HG03196 (cell line): ENCODE measurements at regions not wholly inside any gene's neighbourhood (a gene's known extent, or its start where the extent isn't known, plus 50 kb on each side); places are given as distances from the start of the nearest gene placed in this dataset.
"Not testable (repeated sequence)": the region's sequence is repeated elsewhere in the genome, so short reads cannot be mapped to it uniquely, and the experiment has no call there.

Experiments
- ATAC-seq: cut with Tn5 transposase; IDR thresholded peaks from one replicate; pipeline ENCODE4 v1.9.1; 2021; ENCODE audit not compliant: unreplicated experiment

DNA sequence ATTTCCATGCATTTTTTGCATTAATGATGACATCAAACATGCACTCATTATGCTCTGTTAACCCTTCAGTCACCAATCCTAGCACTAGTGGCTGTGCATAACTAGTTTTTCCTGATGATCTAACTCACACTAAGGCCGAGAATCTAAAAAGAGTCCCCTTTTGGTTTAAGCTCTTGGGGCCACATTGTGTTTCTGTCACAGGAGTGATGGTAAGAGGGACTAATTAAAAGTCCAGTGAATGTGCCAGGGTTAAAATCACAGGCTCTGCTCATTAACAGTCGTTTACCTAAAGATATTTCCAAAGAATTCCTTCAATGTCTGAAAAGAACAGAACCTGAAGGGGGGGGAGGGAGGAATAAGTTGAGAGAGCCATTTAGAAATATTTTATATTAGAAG lies 359.0 kb upstream of the ANKRD30A start:
- no peak for ATAC-seq

DNA sequence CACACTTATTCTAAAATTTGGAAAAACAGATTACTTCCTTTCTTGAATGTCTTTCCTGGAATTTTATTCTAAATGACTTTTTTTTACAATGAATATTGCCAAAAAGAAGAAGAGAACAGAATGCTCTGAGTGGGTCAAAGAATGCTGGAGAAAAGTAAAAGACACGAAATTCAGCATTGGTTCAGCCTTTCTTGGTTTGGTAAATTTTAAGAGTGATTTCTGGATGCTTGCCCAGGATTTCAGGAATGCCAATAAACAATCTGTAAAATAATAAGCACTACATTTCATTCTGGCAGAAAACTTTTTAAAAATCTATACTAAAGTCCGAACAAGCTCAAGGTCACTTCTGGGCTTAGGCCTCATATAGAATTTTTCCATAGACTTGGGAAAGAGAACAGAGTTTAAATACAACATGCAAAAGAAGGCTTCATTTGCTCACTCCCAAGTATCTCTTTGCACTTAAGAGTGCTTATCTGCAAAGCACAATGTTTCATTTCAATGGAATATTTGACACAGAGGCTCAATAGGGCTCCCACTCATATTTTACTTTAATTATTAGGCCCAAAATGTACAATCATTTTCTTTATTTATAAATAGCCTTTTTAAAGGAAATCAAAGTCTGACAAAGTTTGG lies 359.5 kb upstream of the ANKRD30A start:
- ATAC-seq = no peak

GRCh38 chr10:36764823-36765222 lies 360.6 kb upstream of the ANKRD30A start:
- no peak for ATAC-seq

DNA sequence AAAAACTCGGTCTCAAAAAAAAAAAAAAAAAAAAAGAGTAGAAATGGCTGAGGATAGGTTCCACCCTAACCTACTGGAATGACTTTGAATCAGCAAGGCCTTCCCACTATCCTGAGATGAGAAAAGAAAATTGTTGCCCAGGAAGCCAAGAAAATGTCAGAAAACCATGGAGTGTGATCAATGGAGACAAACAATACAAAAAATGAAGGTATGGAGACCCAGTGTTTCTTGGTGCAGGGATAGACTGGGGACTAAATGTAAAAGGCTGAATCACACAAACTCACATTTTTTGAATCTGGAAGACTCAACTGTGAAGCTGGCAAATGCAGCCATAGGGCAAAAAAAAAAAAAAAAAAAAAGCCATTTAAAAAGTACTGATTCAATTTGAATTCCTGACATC lies 364.3 kb upstream of the ANKRD30A start:
- no peak for ATAC-seq

DNA sequence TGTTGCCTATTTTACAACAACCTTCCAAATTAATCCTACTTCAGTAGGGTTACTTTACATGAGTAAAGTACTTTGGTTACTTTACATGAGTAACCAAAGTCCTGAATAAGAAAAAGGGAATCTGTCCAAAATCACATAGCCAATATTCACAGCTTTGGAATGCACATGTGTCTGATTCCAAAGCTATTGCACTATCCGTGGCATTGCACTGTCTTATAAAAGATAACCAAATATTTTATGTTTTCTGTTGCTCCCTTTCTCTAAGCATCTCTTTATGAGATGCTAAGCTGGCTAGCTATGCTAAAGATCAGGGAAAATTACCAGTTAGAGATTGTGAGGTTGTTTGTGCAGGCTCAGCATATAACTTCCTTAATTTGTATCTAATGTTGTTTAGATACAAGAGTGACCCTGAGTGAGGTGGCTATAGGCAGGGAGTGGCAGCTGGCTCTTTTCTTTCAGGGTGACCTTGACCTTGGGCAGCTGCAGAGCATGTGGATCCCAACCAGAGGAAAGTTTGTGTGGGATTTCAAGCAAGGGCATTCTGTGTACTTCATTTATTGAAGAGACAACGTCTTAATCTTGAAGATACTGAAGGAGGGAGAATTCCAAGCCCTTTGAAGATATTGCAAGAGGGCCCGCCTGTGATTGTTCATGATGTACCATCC lies 366.1 kb upstream of the ANKRD30A start:
- ATAC-seq = no peak

DNA sequence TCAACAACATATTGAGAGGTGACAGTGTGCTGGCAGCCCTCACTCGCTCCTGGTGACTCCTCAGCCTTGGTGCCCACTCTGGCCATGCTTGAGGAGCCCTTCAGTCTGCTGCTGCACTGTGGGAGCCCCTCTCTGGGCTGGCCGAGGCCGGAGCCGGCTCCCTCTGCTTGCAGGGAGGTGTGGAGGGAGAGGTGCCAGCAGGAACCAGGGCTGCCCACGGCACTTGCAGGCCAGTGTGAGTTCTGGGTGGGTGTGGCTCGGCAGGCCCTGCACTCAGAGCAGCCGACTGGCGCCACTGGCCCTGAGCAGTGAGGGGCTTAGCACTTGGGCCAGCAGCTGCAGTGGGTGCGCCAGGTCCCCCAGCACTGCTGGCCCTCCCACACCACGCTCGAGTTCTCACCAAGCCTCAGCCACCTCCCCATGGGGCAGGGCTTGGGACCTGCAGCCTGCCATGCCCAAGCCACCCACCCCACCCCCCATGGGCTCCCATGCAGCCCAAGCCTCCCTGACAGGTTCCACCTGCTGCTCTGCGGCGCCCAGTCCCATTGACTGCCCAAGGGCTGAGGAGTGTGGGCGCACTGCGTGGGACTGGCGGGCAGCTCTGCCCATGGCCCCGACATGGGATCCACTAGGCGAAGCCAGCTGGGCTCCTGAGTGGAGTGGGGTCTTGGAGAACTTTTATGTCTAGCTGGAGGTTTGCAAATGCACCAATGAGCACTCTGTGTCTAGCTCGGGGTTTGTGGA lies 377.1 kb upstream of the ANKRD30A start:
- no peak for ATAC-seq

DNA sequence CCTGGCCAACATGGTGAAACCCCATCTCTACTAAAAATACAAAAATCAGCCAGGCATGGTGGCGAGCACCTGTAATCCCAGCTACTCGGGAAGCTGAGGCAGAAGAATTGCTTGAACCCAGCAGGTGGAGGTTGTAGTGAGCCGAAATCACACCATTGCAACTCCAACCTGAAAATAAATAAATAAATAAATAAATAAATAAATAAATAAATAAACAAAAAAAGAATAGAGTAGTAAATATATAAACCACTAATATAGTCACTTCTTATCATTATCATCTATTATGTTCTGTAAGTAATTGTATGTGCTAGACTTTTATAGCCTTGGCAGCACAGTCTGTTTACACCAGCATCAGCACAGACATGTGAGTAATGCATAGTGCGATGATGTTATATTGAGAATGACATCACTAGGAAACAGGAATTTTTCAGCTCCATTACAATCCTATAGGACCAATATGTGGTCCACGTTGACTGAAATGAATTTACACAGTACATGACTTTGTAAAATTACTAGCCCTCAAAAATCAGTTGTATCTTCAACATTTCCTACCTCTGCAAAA lies 385.4 kb upstream of the ANKRD30A start:
- ATAC-seq = no peak

DNA sequence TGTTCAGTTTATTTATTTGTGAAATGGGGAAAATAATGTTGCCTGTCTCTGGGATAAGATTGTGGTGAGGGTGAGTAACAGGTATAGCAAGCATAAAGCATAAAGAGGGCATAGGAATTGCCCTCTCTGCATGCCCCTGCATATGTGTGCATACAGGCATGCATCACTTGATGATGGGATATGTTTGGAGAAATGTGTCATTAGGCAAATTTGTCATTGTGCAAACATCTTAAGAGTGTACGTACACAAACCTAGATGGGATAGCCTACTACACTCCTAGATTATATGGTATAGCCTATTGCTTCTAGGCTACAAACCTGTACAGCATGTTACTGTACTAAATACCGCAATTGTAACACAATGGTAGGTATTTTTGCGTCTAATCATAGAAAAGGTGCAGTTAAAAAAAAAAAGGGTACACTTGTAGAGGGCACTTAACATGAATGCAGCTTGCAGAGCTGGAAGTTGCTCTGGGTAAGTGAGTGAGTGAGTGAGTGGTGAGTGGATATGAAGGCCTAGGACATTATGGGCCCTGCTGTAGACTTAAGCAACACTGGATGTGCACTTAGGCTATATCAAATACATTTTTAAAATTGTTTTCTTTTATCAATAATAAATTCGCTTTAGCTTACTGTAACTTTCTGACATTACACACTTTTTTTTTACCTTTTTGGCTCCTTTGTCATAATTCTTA lies 386.5 kb upstream of the ANKRD30A start:
- ATAC-seq = no peak

- no peak for ATAC-seq
Observed at GRCh38 chr10:36736311-36736710, 389.1 kb upstream of the ANKRD30A start.

DNA sequence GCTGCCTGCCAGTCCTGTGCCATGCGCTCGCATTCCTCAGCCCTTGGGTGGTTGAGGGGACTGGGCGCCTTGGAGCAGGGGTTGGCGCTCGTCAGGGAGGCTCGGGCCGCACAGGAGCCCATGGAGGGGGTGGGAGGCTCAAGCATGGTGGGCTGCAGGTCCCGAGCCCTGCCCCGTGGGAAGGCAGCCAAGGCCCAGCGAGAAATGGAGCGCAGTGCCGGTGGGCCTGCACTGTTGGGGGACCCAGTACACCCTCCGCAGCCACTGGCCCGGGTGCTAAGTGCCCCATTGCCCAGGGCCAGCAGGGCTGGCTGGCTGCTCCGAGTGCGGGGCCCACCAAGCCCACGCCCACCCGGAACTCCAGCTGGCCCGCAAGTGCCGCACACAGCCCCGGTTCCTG lies 390.8 kb upstream of the ANKRD30A start:
- ATAC-seq = not testable (repeated sequence)

DNA sequence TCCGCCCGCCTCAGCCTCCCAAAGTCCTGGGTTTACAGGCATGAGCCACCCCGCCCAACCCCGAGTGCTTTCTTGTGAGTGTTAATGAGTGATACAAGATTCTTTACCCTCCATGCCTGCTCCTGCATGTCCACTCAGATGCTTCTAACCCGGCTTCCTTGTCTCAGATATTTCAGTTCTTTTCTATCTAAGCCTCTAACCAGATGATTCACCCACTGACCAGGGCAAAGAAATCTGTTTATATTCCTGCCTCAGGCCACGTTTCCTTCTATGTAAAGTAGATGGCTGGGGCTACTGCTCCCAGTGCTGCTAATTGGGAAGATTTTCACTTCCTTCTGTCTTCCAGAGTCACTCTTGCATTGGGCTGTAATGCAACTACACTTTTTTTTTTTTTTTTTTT lies 395.1 kb upstream of the ANKRD30A start:
- no peak for ATAC-seq

DNA sequence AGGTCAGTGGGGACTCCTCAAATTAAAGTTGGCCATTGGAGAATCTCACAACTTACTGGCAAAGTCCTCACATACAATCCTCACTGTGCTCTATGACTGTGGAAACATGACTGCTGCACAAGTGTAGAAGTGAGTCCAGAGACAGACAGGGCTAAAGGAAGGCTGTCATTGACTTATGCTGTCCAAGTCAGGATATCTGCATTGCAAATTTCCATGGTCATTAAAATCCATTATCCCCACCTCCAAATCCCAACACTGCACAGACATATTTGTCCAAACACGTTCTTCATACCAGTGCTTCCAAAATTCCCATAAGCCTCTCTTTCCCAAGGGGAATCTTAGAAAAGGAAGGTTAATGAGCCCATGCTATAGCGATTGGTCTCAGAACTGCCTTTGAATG lies 396.8 kb upstream of the ANKRD30A start:
- no peak for ATAC-seq

DNA sequence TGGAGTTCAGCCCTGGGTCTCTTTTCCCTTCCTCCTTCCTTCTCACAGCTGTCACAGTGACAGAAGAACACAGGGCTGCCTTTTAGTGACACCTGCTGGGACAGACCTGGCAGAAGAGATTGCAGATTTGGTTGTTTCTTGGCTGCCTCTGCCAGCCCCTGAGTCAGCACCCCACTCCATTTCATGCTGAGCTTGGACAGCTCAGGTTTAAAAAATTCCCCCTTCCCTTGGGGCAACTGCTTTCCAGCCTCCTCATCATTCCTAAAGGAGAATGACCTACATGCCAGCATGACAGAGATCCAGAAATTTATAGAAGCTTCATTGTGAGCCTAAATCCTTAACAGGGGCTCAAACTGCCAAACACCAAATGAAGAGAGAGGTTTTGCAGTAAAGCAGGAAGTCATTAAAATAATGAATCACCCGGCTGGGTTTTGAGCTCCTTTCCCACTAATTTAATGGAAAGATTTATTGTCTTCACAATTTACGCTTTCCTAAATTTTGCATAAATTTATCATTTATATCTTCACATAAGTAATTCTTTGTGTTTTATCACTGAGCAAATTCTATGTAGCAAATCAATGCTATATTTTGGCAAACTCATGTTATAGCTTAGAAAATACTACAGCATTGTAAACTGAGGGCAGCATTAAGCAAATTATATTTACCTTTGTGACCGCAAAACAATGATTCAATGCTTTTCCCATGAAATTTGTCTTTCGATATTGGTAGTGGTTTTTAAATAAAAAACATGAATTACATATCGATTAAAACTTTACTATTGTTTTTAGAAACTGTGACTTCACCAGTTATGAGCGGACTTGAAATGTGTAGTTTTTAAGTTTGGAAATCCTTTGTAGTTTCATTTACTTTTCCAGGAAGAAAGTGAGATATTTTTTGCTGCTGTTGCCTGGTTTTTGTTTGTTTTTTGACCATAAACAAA lies 399.5 kb upstream of the ANKRD30A start:
- no peak for ATAC-seq

DNA sequence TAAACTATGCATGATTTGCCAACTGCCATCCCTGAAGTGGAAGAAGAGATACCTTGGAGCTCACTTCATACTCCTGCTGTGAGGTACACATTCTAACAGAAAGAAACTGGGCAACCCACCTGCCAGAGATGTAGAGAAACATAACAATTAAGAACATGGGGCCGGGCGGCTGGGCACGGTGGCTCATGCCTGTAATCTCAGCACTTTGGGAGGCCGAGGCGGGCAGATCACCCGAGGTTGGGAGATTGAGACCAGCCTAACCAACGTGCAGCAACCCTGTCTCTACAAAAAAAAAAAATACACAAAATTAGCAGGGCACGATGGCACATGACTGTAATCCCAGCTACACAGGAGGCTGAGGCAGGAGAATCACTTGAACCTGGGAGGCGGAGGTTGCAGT lies 402.6 kb upstream of the ANKRD30A start:
- no peak for ATAC-seq

DNA sequence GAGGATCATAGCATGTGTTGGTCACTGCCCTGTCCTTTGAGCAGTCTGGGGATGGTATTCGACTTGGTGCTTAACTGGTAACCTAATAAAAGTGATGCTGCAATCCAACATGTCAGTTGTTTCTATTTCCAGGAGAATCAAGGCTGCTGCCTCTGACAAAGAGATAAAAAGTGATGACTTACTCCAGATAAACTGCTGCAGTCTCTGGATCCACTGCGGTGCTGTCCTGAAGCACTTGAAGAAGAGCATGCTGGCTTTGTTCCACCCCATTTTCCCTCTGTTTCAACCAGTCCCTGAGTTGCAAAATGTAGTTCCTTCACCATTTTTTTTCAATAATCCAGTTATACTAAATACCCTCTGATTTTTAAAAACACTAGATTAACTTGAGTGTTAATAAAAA lies 403.5 kb upstream of the ANKRD30A start:
- no peak for ATAC-seq

DNA sequence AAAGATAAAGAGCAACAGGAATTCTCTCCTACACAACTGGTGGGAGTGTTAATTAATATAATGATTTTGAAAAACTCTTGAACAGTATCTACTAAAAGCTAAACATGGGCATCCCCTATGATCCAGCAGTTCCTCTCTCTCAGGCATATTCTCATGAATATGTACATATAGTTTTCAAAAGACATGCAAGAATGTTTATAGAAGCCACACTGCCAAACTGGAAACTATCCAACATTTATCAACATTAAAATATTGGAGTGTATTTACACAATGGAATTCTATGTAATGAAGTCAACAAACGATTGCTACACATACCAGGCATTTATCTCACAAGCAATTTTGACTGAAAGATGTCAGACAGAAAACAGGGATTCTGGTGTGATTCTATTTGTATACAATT lies 404.5 kb upstream of the ANKRD30A start:
- ATAC-seq = no peak

GRCh38 chr10:36717118-36717517 lies 408.3 kb upstream of the ANKRD30A start:
- no peak for ATAC-seq

DNA sequence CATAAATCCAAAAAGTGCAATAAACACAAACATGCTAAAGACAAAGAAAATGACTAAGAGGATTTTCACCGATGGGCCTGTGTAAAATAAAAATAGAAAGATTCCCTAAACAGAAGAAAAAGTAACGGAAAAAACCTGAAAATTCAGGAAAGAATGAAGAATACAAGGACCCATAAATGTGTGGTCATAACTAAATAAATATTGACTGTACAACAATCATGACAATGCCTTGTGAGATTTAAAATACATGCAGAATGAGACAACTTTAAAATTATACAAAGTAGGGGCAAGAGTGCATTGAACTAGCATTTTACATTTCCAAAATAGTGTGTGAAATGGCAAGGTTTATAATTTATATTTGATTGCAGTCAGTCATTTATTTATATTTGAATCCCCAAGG lies 409.1 kb upstream of the ANKRD30A start:
- no peak for ATAC-seq

DNA sequence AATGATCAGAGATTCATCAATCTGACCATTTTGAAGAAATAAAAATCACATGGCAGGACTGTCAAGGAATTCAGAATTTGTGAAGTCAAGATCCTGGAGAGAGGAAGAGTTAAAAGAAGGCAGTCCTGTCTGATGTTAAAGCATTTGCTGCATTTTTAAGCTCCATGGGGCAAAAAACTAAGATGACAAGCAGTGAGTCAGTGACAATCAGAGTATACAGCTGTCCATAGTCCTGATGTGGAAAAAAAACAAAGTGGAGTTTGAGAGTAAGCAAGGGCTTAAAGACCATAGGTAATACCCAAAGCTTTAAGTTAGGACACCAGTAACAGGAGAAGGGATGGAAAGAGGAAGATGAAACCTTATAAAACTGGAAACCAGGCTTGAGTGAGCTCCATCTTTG lies 412.7 kb upstream of the ANKRD30A start:
- no peak for ATAC-seq

DNA sequence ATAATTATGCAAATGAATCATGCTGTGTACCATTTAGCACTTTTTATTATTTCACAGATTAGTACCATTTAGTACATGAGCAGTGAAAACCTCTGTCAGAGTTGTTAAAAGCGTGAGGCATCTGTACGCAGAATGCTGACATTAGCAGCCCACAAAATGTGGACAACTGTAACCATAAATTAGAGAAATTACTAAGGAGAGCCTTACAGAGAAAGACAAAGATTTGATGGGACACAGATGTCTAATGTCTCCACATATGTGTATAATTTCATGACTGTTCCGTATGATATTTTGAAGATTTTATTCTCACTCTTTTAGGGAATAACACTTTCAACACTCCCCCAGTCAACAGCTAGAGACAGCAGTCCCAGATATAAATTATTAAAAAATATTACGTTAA lies 414.0 kb upstream of the ANKRD30A start:
- no peak for ATAC-seq
